ENCODE measurements at regions not wholly inside any gene's neighbourhood (a gene's known extent, or its start where the extent isn't known, plus 50 kb on each side); places are given as distances from the start of the nearest gene placed in this dataset.

- no peaks in the 10 kb centered on the region for H3K36me3 Mint-ChIP-seq (ENCODE audit: low read depth)
- no peak for DNase-seq
- no peaks in the 10 kb centered on the region for H3K4me1 Mint-ChIP-seq
- no peak overlapping the region for H3K4me3 Mint-ChIP-seq
- CTCF ChIA-PET = no interaction called here
- POLR2A ChIA-PET = no interaction called here
- no peak overlapping the region for H3K27ac Mint-ChIP-seq
- H3K9me3 Mint-ChIP-seq = peaks cover 4% of the 10 kb centered on the region
- no peaks in the 10 kb centered on the region for H3K27me3 Mint-ChIP-seq
Observed at GRCh38 chr3:99474776-99475175, 163.6 kb upstream of the COL8A1 start.

- H3K9me3 Mint-ChIP-seq = no peaks in the 10 kb centered on the region
- H3K4me1 Mint-ChIP-seq = no peaks in the 10 kb centered on the region
- H3K36me3 Mint-ChIP-seq (ENCODE audit: low read depth) = no peaks in the 10 kb centered on the region
- POLR2A ChIA-PET = no interaction called here
- no peak for DNase-seq
- no peak overlapping the region for H3K27ac Mint-ChIP-seq
- CTCF ChIA-PET = no interaction called here
- no peaks in the 10 kb centered on the region for H3K27me3 Mint-ChIP-seq
- H3K4me3 Mint-ChIP-seq = no peak overlapping the region
Observed at GRCh38 chr3:99473321-99473751, 165.1 kb upstream of the COL8A1 start.

GRCh38 chr3:99472385-99472784, 166.0 kb upstream of the COL8A1 start:
- ChIA-PET POLR2A (no interaction called here), CTCF (no interaction called here)
- Mint-ChIP-seq H3K4me3 (no peak overlapping the region), H3K27ac (no peak overlapping the region), H3K27me3 (no peaks in the 10 kb centered on the region), H3K4me1 (no peaks in the 10 kb centered on the region), H3K36me3 (ENCODE audit: low read depth) (no peaks in the 10 kb centered on the region), H3K9me3 (no peaks in the 10 kb centered on the region)
- no peak for DNase-seq

GRCh38 chr3:99471353-99472323, 166.8 kb upstream of the COL8A1 start:
- no peak for DNase-seq
- ChIA-PET CTCF (no interaction called here), POLR2A (interaction anchor here (0.7 kb wide), 1 partner anchor 21 kb away, joined by 3 read pairs; no protein-coding TSS in a partner anchor)
- no peaks in the 10 kb centered on the region for H3K9me3 Mint-ChIP-seq
- H3K27me3 Mint-ChIP-seq = no peaks in the 10 kb centered on the region
- H3K27ac Mint-ChIP-seq = no peak overlapping the region
- no peaks in the 10 kb centered on the region for H3K4me1 Mint-ChIP-seq
- no peaks in the 10 kb centered on the region for H3K36me3 Mint-ChIP-seq (ENCODE audit: low read depth)
- no peak overlapping the region for H3K4me3 Mint-ChIP-seq

GRCh38 chr3:99470841-99471240, 167.6 kb upstream of the COL8A1 start:
- ChIA-PET POLR2A (interaction anchor here (0.7 kb wide), 1 partner anchor 22 kb away, joined by 3 read pairs; no protein-coding TSS in a partner anchor), CTCF (no interaction called here)
- Mint-ChIP-seq H3K9me3 (no peaks in the 10 kb centered on the region), H3K27ac (no peak overlapping the region), H3K27me3 (no peaks in the 10 kb centered on the region), H3K36me3 (ENCODE audit: low read depth) (no peaks in the 10 kb centered on the region), H3K4me3 (no peak overlapping the region), H3K4me1 (no peaks in the 10 kb centered on the region)
- DNase-seq = no peak

GRCh38 chr3:99468918-99469317, 169.5 kb upstream of the COL8A1 start:
- no peak for DNase-seq
- Mint-ChIP-seq H3K9me3 (no peaks in the 10 kb centered on the region), H3K27ac (no peak overlapping the region), H3K36me3 (ENCODE audit: low read depth) (no peaks in the 10 kb centered on the region), H3K4me3 (no peak overlapping the region), H3K4me1 (no peaks in the 10 kb centered on the region), H3K27me3 (no peaks in the 10 kb centered on the region)
- ChIA-PET POLR2A (no interaction called here), CTCF (no interaction called here)

- POLR2A ChIA-PET = no interaction called here
- Mint-ChIP-seq H3K27ac (no peak overlapping the region), H3K4me1 (no peaks in the 10 kb centered on the region), H3K27me3 (no peaks in the 10 kb centered on the region), H3K4me3 (no peak overlapping the region), H3K36me3 (ENCODE audit: low read depth) (no peaks in the 10 kb centered on the region), H3K9me3 (no peaks in the 10 kb centered on the region)
- DNase-seq = no peak
- CTCF ChIA-PET = no interaction called here
Observed at GRCh38 chr3:99467420-99467819, 171.0 kb upstream of the COL8A1 start.

- Mint-ChIP-seq H3K9me3 (no peaks in the 10 kb centered on the region), H3K27me3 (no peaks in the 10 kb centered on the region), H3K4me1 (no peaks in the 10 kb centered on the region), H3K36me3 (ENCODE audit: low read depth) (no peaks in the 10 kb centered on the region), H3K4me3 (no peak overlapping the region), H3K27ac (no peak overlapping the region)
- no peak for DNase-seq
- ChIA-PET POLR2A (no interaction called here), CTCF (no interaction called here)
Observed at GRCh38 chr3:99466331-99466730, 172.1 kb upstream of the COL8A1 start.

GRCh38 chr3:99458013-99458412, 180.4 kb upstream of the COL8A1 start:
- Mint-ChIP-seq H3K36me3 (ENCODE audit: low read depth) (no peaks in the 10 kb centered on the region), H3K9me3 (peaks cover 3% of the 10 kb centered on the region), H3K4me3 (no peak overlapping the region), H3K27me3 (no peaks in the 10 kb centered on the region), H3K27ac (no peak overlapping the region), H3K4me1 (no peaks in the 10 kb centered on the region)
- ChIA-PET CTCF (no interaction called here), POLR2A (no interaction called here)
- DNase-seq = no peak

- H3K4me3 Mint-ChIP-seq = no peak overlapping the region
- no peak overlapping the region for H3K27ac Mint-ChIP-seq
- POLR2A ChIA-PET = no interaction called here
- no peaks in the 10 kb centered on the region for H3K36me3 Mint-ChIP-seq (ENCODE audit: low read depth)
- DNase-seq = no peak
- CTCF ChIA-PET = no interaction called here
- peaks cover 7% of the 10 kb centered on the region for H3K9me3 Mint-ChIP-seq
- H3K4me1 Mint-ChIP-seq = no peaks in the 10 kb centered on the region
- no peaks in the 10 kb centered on the region for H3K27me3 Mint-ChIP-seq
Observed at GRCh38 chr3:99442599-99442998, 195.8 kb upstream of the COL8A1 start.

- Mint-ChIP-seq H3K4me1 (no peaks in the 10 kb centered on the region), H3K9me3 (peaks cover 7% of the 10 kb centered on the region), H3K36me3 (ENCODE audit: low read depth) (no peaks in the 10 kb centered on the region), H3K27ac (no peak overlapping the region), H3K4me3 (no peak overlapping the region), H3K27me3 (no peaks in the 10 kb centered on the region)
- ChIA-PET POLR2A (no interaction called here), CTCF (no interaction called here)
- DNase-seq = no peak
Observed at GRCh38 chr3:99439892-99440291, 198.5 kb upstream of the COL8A1 start.

- H3K27ac Mint-ChIP-seq = no peak overlapping the region
Observed at GRCh38 chr3:99434190-99434589, 204.2 kb upstream of the COL8A1 start.

GRCh38 chr3:99430348-99431134, 207.9 kb upstream of the COL8A1 start:
- H3K9me3 Mint-ChIP-seq = no peaks in the 10 kb centered on the region
- CTCF ChIA-PET = no interaction called here
- DNase-seq = no peak
- no peaks in the 10 kb centered on the region for H3K4me1 Mint-ChIP-seq
- no peak overlapping the region for H3K4me3 Mint-ChIP-seq
- H3K27me3 Mint-ChIP-seq = no peaks in the 10 kb centered on the region
- no peaks in the 10 kb centered on the region for H3K36me3 Mint-ChIP-seq (ENCODE audit: low read depth)
- POLR2A ChIA-PET = no interaction called here
- H3K27ac Mint-ChIP-seq = no peak overlapping the region

More at GRCh38 chr3:99434190-99434589, 204.2 kb upstream of the COL8A1 start:
- Mint-ChIP-seq H3K27me3 (no peaks in the 10 kb centered on the region), H3K36me3 (ENCODE audit: low read depth) (no peaks in the 10 kb centered on the region), H3K4me1 (no peaks in the 10 kb centered on the region), H3K9me3 (no peaks in the 10 kb centered on the region), H3K4me3 (no peak overlapping the region)
- DNase-seq = no peak
- POLR2A ChIA-PET = no interaction called here
- CTCF ChIA-PET = no interaction called here

- no peak for DNase-seq
- ChIA-PET CTCF (no interaction called here), POLR2A (no interaction called here)
- H3K9me3 Mint-ChIP-seq = no peaks in the 10 kb centered on the region
- H3K27ac Mint-ChIP-seq = no peak overlapping the region
- no peaks in the 10 kb centered on the region for H3K4me1 Mint-ChIP-seq
- no peak overlapping the region for H3K4me3 Mint-ChIP-seq
- no peaks in the 10 kb centered on the region for H3K36me3 Mint-ChIP-seq (ENCODE audit: low read depth)
- H3K27me3 Mint-ChIP-seq = no peaks in the 10 kb centered on the region
Observed at GRCh38 chr3:99429502-99429901, 208.9 kb upstream of the COL8A1 start.
